ENCODE measurements at regions not wholly inside any gene's neighbourhood (a gene's known extent, or its start where the extent isn't known, plus 50 kb on each side); places are given as distances from the start of the nearest gene placed in this dataset.

- DNase-seq (ENCODE audit: low read depth) = no peak
- no peak overlapping the region for H3K4me3 ChIP-seq (ENCODE audit: low read length)
- no peak for TF ChIP-seq CTCF (conservative IDR thresholded peaks at IDR 0.05; ENCODE audit: low read depth, low read length)
Observed at GRCh38 chr2:217404236-217404760, 544.4 kb upstream of the TNP1 start.

- no peak for TF ChIP-seq CTCF (conservative IDR thresholded peaks at IDR 0.05; ENCODE audit: low read depth, low read length)
- no peak overlapping the region for H3K4me3 ChIP-seq (ENCODE audit: low read length)
- DNase-seq (ENCODE audit: low read depth) = peak; percentile 58
Observed at GRCh38 chr2:217402761-217403383, 543.0 kb upstream of the TNP1 start.

GRCh38 chr2:217402144-217402543, 542.3 kb upstream of the TNP1 start:
- TF ChIP-seq CTCF (conservative IDR thresholded peaks at IDR 0.05; ENCODE audit: low read depth, low read length) = no peak
- no peak for DNase-seq (ENCODE audit: low read depth)
- H3K4me3 ChIP-seq (ENCODE audit: low read length) = no peak overlapping the region

GRCh38 chr2:217399291-217399690, 539.4 kb upstream of the TNP1 start:
- no peak for TF ChIP-seq CTCF (conservative IDR thresholded peaks at IDR 0.05; ENCODE audit: low read depth, low read length)
- no peak overlapping the region for H3K4me3 ChIP-seq (ENCODE audit: low read length)
- DNase-seq (ENCODE audit: low read depth) = no peak

GRCh38 chr2:217398860-217399259, 539.0 kb upstream of the TNP1 start:
- DNase-seq (ENCODE audit: low read depth) = no peak
- TF ChIP-seq CTCF (conservative IDR thresholded peaks at IDR 0.05; ENCODE audit: low read depth, low read length) = no peak

GRCh38 chr2:217398101-217398500, 538.2 kb upstream of the TNP1 start:
- no peak overlapping the region for H3K4me3 ChIP-seq (ENCODE audit: low read length)
- no peak for TF ChIP-seq CTCF (conservative IDR thresholded peaks at IDR 0.05; ENCODE audit: low read depth, low read length)
- no peak for DNase-seq (ENCODE audit: low read depth)

More at GRCh38 chr2:217398860-217399259, 539.0 kb upstream of the TNP1 start:
- H3K4me3 ChIP-seq (ENCODE audit: low read length) = no peak overlapping the region

GRCh38 chr2:217396586-217396985, 536.7 kb upstream of the TNP1 start:
- DNase-seq (ENCODE audit: low read depth) = no peak
- no peak for TF ChIP-seq CTCF (conservative IDR thresholded peaks at IDR 0.05; ENCODE audit: low read depth, low read length)
- H3K4me3 ChIP-seq (ENCODE audit: low read length) = no peak overlapping the region

Measured in retinal pigment epithelial cell (primary cell).